LNCaP clone FGC (cell line): ENCODE measurements at regions not wholly inside any gene's neighbourhood (a gene's known extent, or its start where the extent isn't known, plus 50 kb on each side); places are given as distances from the start of the nearest gene placed in this dataset.
A peak's percentile ranks its signal among the peaks of the same experiment; 100 is the strongest.

ENCODE experiments used
- DNase-seq: peaks from one replicate; pipeline ENCODE4 v3.0.0-alpha.2; 2011; ENCODE audit warnings: low read depth
- H3K4me3 ChIP-seq: 2 replicates; pipeline ENCODE4 v1.5.1; 2011; ENCODE audit warnings: mild to moderate bottlenecking, low read depth, low read length, control low read depth
- CTCF ChIP-seq: IDR thresholded peaks from 2 replicates; pipeline ENCODE4 v1.5.1; 2012; ENCODE audit warnings: mild to moderate bottlenecking; ENCODE audit not compliant: control insufficient read depth, insufficient read depth; ENCODE audit errors: extremely low read depth

DNA sequence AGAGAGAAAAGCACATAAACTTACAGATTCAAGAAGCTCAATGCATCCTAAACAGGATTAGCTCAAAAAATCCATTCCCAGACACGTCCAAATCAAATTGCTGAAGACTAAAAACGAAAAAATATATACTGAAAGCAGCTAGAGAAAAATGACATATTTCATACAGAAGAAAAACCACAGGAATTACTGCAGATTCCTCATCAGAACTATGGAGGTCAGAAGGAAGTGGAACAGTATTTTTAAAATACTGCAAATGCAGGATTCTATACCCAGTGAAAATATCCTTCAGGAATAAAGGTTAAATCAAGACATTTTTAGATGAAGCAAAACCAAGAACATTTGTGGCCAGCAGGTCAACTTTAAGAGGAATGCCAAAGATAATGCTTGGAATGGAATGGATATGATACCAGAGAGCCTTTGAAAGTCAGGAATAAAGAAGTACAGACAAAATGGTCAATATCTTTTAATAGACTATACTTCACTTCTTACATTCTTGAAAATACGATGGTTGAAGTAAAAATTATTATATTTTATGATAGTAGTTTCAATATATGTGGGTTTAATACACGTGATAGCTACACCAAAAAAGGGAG is 352.9 kb downstream of the CTTN start:
- no peak for TF ChIP-seq CTCF
- DNase-seq: no peak
- no peak overlapping the region for H3K4me3 ChIP-seq

DNA sequence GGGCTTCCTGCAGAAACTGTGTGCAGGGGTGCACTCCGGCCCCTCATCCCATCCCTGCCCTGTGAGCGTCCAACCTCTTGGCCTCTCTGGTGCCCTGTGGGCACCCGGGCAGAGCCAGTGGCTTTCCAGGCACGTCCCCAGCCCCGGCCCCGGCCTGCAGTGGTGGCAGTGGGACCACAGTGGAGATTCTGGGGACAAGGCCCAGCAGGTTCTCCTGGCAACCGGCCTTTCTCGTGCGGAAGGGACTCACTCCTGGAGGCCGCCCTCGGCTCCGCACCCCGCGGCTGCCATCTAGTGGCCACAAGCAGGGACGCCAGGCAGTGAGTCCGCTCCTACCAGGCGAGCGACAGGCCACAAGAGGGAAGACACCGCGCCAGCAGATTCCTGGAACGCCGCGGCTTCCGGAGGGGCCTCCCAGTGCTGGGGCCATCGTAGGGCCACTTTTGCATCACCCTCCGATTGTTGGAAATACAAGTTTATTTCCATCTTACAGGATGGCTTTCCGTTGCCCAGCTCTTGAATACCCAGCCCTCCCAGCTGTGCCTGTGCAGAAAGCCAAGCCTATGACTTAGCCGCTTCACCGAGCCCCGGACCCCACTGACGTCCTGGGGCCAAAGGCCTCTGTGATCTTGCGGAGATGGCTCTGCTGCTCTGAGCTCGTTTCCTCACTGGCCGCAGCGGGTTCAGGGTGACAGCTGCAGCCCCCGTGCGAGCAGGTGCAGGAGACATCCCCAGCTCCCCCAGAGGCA is 357.3 kb downstream of the CTTN start:
- peak; percentile 100 for TF ChIP-seq CTCF
- no peak overlapping the region for H3K4me3 ChIP-seq
- no peak for DNase-seq

DNA sequence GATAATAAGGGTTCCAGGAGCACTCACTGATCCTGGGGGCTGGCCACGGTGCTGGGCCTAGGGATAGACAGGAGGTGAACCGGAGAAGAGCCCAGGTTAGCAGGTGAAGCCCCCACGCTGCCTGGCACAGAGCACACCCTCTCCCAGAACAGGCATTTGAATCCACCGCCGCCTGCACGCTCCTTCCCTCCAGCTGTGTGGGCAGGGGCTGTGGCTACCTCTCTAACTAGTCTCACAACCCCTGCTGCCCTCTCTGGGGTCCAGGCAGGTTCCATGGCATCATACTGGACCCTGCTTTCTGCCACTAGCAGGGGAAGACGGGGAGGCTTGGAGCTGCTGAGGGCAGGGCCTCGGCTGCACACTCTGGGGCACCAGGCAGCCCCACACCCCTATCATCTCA is 358.0 kb downstream of the CTTN start:
- no peak for TF ChIP-seq CTCF
- no peak overlapping the region for H3K4me3 ChIP-seq
- no peak for DNase-seq

GRCh38 chr11:70756756-70757155 is 358.4 kb downstream of the CTTN start:
- H3K4me3 ChIP-seq: no peak overlapping the region
- no peak for DNase-seq
- no peak for TF ChIP-seq CTCF

- TF ChIP-seq CTCF: no peak
- no peak overlapping the region for H3K4me3 ChIP-seq
- no peak for DNase-seq
Measured at GRCh38 chr11:70757241-70757640, 358.9 kb downstream of the CTTN start.

GRCh38 chr11:70758206-70758605 is 359.9 kb downstream of the CTTN start:
- DNase-seq: no peak
- no peak for TF ChIP-seq CTCF
- H3K4me3 ChIP-seq: no peak overlapping the region

DNA sequence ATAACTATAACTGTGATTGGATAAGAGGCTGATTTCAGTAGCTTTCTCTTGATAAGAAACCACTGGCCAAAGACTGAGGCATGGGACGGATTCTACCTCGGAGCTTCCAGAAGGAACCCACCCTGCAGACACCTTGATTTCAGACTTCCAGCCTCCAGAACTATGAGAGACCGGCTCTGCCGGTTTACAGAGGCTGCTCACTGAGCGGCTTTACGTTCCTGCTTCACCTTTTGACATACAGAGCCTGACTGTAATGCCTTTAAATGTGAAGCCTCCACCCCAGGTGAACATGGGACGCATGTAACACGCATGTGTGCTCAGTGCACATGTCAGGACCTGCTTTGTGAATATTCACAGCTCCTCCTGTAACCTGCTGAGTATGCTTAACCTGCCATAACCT is 361.5 kb downstream of the CTTN start:
- TF ChIP-seq CTCF: no peak
- H3K4me3 ChIP-seq: no peak overlapping the region
- no peak for DNase-seq
